HG03025 (cell line): ENCODE measurements at regions not wholly inside any gene's neighbourhood (a gene's known extent, or its start where the extent isn't known, plus 50 kb on each side); places are given as distances from the start of the nearest gene placed in this dataset.

ENCODE experiments used
- ATAC-seq: cut with Tn5 transposase; IDR thresholded peaks from one replicate; pipeline ENCODE4 v1.9.1; 2021; ENCODE audit warnings: mild to moderate bottlenecking, moderate library complexity; ENCODE audit not compliant: unreplicated experiment, low FRiP score

DNA sequence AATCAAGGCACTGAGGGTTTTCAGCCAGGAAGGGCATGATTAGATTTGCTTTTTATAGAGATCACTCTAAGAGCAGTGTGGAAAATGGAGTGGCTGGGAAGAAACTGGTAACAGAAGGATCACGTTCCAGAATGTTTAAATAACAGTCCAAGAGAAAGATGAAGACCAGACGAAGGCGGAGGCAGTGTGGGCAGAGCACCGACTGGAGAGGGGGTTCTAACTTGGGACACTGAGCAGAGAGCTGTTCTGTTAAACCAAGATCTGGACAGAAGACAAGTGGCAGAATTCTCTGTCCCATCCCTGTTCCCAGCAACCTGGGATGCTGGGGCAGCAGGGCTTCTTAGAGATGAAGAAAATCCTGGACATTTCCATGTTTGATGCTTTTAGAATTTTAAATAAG, 249.1 kb upstream of the NR4A3 start:
- no peak for ATAC-seq

DNA sequence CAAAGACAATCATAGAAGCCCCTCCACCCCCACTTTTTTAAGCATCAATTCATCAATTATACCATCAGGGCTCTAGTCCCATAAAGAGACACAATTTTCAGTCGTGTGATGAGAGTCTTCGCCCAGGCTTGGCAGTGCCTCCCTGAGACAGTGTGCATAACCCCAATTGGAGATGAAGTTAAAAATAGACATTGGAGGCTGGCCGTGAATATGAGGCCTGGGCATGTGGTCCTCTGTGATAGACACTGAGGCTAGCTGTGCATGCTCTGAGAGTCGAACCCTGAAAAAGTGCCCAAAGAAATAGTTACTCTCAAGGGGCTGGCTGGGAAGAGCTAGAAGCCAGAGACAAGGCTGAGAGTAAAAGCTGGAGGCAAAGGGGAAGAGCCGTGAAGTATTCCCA, 248.6 kb upstream of the NR4A3 start:
- no peak for ATAC-seq

DNA sequence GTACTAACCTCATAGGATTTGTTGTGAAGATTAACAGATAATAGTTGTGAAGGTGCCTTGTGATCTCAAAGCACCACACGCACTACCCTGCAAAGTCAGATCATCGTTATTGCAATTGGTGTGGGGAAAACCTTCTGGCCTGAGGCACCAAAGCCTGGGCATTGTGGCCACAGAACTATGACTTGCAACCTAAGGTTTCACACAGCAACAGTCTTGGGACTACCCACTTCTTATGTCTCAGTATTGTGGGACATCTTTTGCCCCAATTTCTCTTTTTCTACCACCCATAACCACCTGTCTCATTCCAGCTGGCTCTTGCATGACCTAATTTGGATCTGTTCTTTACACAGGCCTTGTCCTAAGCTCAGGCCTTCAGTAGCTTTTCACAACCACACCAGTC, 247.8 kb upstream of the NR4A3 start:
- no peak for ATAC-seq

DNA sequence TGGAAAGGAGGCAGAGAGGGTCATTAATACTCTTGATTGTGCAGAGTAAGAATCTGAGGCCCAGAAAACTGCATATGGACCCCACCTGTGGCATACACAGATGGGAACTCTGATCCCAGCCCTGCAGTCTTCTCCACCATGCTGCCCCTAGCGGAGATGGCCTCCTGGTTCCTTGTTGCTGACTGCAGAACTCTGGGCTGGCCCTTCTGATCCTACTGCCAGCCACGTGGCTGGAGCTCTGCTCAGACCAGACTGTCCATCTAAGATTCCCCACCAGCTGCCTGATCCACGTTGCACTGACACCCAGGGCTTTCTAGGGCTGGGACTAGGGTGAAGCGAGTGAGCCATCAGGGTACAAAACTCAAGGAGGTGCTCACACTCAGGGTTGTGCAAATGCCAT, 245.7 kb upstream of the NR4A3 start:
- no peak for ATAC-seq

DNA sequence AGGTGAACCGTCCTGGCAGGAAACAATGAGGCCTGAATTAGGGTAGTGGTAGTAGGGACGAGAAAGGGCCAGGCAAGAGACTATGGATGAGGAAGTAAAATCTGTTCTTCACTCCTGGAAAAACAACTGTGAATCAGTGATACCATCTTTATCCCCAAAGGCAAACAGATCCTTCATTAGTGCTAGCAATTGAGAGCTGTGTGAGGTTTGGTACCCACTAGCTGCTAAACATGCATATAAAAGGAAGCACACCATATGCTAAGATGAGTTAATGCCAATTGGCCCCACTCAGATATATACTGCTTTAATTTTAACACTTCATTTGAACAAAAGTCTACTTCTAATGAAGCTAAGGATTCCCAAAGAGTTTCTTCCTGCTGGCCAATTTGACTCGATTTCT, 244.8 kb upstream of the NR4A3 start:
- ATAC-seq = no peak

DNA sequence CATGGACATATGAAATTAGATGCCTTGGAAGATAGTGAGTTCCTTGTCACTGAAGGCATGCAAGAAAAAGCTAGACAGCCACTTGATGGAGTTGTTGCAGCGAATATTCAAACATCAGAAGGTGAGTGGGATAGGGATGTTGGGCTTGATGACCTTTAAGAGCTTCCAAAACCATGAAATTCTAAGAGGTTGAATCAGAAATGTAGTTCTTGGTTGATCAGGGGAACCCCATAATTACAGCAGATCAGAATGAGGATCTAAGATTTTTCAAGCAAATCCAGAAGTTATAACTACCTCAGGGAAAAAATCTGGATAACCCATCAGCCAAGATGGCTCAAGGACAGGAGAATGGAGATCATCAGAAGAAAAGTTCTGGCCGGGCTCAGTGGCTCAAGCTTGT, 244.3 kb upstream of the NR4A3 start:
- no peak for ATAC-seq

DNA sequence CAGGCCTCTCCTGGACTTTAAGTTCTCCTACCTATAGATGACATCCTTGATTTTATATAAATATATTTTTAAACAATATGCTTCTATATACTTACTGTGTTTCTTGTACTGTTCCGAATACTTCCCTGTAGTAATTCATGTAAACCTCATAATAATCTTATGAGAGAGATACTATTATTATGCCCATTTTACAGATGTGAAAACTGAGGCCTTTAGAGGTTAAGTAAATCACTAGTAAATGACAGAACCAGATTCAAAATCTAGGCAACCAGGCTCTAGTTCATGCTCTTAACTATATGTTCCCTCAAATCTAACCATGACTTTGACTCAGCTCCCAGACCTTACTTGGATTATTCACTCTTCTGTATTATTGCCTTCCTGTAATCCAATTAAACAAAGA, 243.0 kb upstream of the NR4A3 start:
- no peak for ATAC-seq

DNA sequence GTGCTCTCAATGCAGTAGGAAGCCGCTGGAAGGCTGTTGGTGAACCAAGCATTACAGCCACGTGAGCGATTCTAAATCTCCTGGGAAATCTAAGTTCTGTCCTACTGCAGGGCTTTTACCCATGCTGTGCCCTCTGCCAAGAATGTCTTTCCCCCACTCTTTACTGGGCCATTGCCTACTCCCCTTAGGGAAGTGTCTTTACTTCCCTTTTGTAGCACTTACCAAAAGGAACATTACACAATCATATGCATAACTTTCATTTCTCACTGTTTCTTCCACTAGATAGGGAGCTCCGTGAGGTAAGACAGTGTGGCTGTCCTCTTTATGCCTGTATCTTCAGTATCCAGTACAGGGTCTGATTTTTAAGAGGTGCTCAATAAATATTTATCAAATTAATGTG, 241.7 kb upstream of the NR4A3 start:
- ATAC-seq = no peak

DNA sequence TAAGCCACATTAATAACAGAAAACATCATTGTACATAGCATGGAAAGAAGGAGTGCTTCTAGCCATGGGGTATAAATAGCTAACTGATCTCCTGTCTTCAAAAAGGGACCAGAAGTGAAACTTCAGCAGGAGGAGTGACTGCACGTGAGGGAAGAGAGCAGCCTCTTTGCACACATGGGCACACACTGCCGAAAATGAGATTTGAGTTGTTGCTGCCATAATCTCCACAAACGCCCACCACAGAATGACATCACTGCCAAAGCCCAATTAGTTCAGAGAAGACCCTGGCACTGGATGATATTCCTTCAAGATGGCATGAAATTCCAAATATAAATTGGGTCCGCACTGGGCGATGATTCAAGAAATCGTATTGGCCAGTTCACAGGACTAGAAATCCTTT, 238.9 kb upstream of the NR4A3 start:
- no peak for ATAC-seq

DNA sequence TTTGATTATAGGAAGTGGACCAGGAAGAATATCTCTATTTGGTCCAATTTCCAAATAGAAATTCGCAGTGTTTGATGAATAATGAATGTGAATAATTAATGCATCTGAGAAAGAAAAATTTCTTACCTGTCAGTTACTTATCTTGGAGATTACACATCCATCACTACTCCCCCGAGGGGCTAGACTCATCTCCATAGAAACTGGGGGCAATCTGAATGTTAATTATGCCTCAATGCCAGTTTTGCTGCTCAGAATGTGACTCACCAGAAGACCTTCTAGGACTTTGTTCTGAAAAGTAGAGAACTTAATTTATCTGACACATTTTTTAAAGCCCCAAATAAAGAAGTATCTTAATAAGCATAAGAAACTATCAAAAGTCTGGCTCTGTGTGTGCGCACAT, 233.4 kb upstream of the NR4A3 start:
- ATAC-seq = no peak

DNA sequence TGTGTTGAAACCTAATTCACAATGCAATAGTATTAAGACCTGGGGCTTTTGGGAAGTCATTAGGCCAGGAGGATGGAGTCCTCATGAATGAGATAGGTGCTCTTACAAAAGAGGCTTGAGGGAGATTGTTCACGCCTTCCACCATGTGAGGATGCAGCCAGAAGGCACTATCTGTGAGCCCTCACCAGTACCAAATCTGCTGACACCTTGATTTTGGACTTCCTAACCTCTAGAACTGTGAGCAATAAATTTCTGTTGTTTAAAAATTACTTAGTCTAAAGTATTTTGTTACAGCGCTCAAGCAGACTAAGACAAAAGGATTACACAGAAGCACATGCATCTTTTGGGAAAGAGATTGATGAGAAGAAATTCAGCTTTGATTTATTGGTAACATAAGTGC, 232.9 kb upstream of the NR4A3 start:
- ATAC-seq = no peak

DNA sequence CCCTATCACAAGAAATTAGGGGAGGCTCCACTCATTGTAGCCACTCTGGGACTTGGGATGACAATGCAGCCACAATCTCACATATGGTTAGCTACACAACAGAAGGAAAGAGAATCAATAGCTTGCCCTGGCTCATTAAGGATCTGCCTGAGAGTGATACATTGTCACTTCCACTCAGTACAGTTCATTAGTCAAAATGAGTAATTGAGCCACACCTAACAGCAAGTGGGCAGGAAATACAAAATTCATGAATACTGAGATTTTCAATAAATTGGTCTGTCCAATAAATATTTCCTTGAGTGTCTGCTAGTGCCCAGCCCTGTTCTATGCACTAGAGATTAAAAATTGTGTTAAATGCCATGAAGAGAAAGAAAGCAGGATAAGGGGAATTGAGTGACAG, 231.3 kb upstream of the NR4A3 start:
- ATAC-seq = no peak

DNA sequence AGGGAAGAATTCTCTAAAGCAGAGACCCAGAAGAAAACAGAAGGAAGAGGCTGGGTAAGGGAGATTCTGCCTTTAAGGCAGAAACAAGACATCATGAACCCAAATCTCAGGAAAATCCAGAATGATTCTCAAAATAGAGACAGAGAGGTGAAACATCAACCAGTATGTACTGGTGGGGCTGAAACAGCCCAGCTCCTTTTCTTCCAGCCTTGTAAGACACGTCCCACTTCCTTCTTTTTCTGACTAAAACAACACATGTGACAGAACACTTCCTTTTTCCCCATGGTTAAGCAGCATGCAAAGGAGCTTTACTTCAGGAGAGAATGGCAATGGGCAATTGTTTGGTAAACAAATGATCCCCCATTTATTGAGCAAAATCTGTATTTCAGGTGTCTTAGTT, 230.8 kb upstream of the NR4A3 start:
- no peak for ATAC-seq

DNA sequence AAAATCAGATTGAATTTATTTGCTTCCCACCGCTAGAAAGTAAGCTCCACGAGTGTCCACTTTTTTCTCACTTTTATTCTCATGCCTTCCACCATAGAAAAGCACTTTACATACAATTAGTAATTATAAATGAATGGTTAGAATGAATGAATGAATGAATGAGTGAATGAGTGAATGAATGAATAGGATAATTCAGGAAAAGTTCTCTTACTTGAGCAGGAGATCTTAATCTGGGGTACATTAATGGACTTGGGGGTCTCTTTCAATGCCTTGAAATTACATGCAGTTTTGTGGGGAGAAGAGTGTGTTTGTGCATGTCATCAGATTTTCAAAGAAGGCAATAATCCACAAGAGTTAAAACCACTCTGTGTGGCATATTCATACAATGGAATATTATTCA, 229.9 kb upstream of the NR4A3 start:
- no peak for ATAC-seq

DNA sequence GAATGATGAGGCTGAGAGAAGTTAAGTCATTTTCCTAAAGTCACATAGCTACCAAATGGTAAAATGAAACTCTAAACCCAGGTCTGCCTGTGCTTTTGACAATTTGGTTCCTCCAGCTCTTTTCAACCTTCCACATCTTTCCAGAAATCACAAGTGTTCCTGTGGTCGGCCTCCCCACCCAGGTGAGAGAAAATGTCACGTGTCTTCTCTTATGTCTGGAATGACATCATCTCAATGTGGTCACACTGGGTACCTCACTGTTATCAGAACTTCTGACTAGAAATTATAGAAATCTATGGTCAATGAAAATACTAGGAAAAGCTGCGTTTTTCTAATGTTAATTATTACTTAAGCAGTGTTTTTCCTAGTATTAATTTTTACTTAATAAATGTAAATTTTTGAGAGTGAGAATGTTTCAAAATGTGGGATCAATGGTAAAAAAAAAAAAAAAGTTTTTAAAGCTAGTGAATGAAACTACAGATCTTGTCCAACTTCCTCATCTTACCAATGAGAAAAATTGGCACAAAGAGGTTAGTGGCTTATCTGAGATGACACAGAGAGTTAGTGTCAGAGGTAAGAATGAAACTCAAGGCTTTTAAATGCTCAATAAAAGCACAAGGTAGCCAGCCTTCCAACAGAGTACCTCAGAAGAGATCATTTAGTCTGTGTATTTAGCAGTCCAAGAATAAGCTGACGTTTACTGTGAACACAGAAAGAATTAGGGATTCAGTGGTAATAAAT, 228.7 kb upstream of the NR4A3 start:
- ATAC-seq = no peak

DNA sequence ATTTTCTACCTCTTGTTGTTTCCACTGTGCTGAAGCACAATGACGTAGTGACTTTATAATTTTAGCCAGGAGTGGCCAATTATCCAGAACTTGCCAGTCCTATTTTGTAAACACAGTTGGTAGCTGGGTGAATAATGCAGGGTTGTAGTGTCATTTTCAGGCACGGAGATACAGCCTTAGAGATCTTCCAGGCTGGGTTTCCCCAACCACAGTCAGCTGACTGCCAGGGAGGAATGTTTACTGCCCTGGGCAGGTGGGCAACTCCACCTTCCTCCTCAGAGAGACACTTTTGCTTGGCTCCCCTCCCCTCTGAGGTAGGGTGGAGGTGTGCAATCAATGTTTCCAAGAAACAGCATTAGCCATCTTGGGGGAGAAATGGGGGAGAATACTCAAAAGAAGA, 228.1 kb upstream of the NR4A3 start:
- no peak for ATAC-seq

DNA sequence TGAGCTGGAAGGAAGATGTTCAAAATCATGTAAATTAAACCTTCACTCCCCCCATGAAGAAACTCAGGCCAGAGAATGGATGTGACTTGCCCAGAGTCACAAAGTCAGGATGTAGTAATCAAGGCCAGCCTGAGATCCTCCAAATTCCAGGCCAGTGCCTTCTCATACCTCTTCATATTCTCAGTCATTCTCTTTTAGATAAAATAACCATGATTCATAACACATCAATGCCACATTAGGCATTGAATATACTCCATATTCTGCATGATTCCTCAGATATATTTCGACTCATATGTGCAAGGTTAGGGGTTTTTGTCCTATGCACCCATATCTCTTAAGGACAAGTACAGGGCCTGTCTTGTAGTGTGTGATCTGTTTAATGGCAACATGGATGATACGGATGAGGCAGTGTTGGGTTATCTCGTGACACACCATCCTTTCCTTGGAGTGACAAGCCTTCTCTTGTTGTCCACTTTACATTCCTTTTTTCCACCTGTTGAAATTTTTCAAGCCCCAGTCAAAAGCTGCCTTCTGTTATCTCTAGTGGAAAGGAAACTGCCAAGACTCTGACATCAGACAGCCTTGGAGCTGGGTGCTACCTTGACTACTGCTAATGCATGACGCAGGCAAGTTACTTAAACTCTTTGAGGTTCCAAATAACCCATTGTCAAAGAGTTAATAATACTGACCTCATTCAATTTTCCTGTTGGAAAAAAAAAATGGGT, 227.5 kb upstream of the NR4A3 start:
- no peak for ATAC-seq

DNA sequence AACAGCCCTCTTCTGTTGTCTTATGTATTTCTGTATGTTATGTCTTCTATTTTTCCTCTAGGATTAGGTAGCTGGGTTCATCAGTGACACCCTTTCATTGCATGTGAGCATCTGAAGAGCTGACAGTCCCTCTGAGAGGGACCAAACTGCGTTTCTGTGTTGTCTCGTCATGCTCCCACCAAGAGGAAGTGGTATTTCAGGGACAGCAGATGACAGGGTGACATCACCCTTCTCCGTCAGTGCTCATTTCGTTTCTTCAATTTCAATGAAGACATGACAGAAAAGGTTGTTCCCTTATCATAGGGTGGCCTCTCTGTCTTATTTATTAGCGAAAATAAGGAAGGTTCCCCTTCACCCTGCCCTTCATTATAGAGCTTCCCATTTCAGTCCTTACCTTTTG, 225.9 kb upstream of the NR4A3 start:
- ATAC-seq = no peak

DNA sequence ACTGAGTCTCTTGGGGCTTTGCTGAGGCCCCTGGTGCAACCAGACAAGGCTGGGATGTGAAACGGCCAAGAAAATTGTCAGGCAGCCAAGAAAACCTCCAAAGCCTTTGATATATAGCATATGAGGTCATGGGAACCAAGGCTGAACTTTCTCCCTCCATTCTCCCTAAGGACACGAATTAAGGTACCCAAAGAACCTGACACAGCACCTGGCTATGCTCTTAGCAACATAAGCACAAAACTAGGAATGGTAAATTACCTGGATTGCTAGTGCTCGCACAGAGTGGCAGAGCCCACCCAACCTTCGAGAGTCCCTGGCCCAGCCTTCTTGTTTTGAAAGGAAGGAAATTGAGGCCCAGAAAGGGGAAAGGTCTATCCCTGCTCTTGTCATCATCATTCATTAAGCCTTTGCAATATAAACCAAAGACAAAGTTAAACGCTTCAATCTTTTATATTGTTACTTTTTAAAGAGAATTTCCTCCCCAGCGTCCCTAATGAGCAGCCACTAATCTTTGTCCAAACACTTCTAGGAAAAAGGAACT, 220.0 kb upstream of the NR4A3 start:
- ATAC-seq = no peak

DNA sequence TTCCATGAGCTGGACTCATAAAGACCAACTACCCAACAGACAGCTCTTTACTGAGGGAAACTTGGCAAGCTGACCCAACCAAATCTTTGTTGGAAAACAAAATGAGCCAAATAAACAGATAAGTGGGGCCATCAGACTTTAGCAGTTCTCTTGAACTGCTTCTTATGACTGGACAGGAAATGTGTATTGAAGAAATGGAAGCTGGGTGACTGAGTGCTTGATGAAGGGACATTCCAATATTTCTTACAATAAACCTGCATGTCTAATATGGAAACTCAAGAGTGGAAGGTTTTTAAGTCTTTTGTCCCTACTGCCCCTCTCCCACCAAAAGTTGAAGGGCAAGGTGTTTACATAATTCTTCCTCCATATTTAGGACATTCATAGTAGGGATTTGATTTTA, 218.8 kb upstream of the NR4A3 start:
- no peak for ATAC-seq

DNA sequence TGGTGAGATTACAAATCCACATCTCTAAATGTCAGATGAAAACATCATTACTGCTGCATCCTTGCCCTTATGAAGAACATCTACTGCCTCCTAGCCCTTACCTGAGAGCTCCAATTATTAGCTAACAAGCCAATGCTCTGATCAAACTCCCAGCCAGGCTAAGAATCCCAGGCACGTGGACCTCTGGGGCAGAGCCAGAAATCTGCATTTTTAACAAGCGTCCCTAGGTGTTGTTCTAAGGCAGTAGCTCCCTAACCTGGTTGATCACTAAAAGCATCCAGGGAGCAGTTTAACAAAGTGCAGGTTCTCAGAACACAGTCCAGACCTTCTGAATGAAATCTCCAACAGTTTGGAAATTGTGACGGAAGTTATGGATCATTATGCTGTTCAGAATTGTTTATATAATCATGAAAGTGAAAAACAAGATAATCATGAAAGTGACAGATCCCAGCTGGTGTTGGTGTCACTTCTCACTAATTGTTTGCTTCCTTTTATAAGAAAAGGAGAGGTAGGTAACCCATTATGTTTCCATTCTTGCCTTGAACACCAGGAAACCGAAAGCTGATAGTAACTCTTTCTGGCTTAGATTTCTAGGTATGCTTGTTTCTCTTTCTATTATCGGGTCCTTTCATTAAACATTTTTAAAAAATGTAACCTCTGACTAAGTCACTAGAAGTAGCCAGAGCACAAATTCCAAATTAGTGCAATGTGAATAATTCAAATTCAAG, 216.5 kb upstream of the NR4A3 start:
- ATAC-seq = no peak

DNA sequence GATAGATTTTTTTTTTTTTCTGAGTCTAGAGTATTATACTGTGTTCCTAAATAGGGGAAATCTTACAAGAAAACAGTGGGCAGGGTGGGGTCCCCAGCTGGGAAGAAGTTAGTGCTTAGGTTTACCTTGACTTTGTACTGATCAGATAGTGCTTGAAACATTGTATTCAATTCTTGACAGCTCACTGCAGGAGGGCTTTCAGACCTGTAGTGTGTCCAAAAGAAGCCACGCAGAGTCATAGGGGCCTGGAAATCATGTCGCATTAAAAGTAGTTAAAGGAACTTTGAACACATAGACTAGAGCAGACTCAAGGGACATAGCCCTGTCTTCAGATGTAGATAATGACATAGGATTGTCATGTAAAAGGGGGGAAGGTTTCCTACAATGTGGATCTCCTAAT, 215.4 kb upstream of the NR4A3 start:
- no peak for ATAC-seq
